PFSK-1 (cell line): ENCODE measurements at regions not wholly inside any gene's neighbourhood (a gene's known extent, or its start where the extent isn't known, plus 50 kb on each side); places are given as distances from the start of the nearest gene placed in this dataset.

ENCODE experiments used
- FOXP2 ChIP-seq: optimal IDR thresholded peaks from 2 replicates; pipeline ENCODE3; 2011; ENCODE audit warnings: borderline replicate concordance, control low read depth, inconsistent platforms; ENCODE audit not compliant: insufficient read depth; ENCODE audit errors: extremely low read length, extremely low read depth
- POLR2AphosphoS5 ChIP-seq: IDR thresholded peaks from 2 replicates; pipeline ENCODE4 v1.6.1; 2012; ENCODE audit warnings: low read depth, mild to moderate bottlenecking, control low read depth, low read length, moderate library complexity
- SIN3A ChIP-seq: IDR thresholded peaks from 2 replicates; pipeline ENCODE4 v1.6.1; 2012; ENCODE audit warnings: mild to moderate bottlenecking, low read length, moderate library complexity, borderline replicate concordance; ENCODE audit not compliant: insufficient read depth
- TAF1 ChIP-seq: IDR thresholded peaks from 2 replicates; pipeline ENCODE4 v1.6.1; 2012; ENCODE audit warnings: low read length, control low read depth, borderline replicate concordance; ENCODE audit not compliant: insufficient read depth
- TF ChIP-seq, protein P1 (sequence below), 2 experiments: IDR thresholded peaks; 2 replicates each; pipeline versions ENCODE4 v1.6.1 to v1.8.0; 2011 to 2012; ENCODE audit warnings: low read depth in 2 of 2, low read length in 2 of 2, control low read depth in 1 of 2, inconsistent platforms in 1 of 2, mild to moderate bottlenecking in 1 of 2, moderate library complexity in 1 of 2; ENCODE audit not compliant: insufficient read depth in 1 of 2

DNA sequence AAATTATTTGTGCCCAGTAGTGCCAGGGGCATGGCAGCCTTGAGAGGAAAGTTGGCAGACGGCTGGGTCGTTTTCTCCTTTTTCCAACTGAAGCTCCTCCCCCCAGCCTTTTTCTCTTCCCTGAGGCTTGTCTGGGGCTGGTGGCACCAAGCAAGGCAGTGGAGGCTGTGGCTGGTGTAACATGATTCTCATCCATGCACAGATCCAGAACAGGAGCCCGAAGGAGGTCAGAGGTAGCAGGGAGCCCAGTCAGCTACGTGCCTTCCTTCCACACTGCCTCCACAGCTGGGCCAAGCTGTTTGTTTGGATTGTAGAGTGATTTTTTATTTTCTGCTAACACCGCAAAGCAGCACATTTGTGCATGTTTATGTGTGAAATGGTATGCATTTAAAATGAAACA lies 170.3 kb upstream of the MGAT5 start:
- TF ChIP-seq TAF1, result no peak
- no peak for TF ChIP-seq SIN3A
- no peak for TF ChIP-seq FOXP2
- no peak for TF ChIP-seq POLR2AphosphoS5
- TF ChIP-seq, protein P1, sequence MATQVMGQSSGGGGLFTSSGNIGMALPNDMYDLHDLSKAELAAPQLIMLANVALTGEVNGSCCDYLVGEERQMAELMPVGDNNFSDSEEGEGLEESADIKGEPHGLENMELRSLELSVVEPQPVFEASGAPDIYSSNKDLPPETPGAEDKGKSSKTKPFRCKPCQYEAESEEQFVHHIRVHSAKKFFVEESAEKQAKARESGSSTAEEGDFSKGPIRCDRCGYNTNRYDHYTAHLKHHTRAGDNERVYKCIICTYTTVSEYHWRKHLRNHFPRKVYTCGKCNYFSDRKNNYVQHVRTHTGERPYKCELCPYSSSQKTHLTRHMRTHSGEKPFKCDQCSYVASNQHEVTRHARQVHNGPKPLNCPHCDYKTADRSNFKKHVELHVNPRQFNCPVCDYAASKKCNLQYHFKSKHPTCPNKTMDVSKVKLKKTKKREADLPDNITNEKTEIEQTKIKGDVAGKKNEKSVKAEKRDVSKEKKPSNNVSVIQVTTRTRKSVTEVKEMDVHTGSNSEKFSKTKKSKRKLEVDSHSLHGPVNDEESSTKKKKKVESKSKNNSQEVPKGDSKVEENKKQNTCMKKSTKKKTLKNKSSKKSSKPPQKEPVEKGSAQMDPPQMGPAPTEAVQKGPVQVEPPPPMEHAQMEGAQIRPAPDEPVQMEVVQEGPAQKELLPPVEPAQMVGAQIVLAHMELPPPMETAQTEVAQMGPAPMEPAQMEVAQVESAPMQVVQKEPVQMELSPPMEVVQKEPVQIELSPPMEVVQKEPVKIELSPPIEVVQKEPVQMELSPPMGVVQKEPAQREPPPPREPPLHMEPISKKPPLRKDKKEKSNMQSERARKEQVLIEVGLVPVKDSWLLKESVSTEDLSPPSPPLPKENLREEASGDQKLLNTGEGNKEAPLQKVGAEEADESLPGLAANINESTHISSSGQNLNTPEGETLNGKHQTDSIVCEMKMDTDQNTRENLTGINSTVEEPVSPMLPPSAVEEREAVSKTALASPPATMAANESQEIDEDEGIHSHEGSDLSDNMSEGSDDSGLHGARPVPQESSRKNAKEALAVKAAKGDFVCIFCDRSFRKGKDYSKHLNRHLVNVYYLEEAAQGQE (IDR thresholded peaks at IDR 0.05; ENCODE audit: insufficient read depth in 1 of 2, low read depth in 2 of 2, low read length in 2 of 2), result no peak

DNA sequence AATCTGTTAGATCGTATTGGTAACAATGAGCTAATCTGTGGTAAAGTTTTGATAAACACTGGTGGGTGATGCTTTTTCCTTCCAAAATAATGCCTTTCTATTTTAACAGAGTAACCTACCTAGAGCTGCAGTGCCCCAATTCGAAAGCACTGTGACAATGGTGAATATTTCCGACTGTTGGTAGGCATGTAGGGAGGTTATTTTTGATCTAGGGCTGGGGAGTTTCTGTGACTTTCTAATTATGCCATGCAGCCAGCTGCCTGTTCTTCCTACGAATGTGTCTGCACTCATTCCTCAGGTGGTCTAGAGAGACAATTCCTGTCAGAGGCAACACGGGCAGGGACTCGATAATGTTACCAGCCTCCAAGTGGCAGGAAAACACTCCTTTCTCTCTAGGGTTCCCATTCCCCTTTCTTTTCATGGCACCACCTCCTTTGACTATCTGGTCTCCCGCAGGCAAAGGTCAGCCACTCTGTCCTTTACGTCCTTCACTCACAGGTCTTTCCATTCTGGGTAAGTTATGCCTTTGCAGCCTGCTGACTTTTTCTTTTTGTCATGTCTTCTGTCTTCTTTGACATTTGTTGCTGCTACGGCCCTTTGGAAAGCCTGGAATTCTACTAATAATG lies 167.2 kb upstream of the MGAT5 start:
- TF ChIP-seq FOXP2, result no peak
- no peak for TF ChIP-seq TAF1
- TF ChIP-seq, protein P1 (IDR thresholded peaks at IDR 0.05; ENCODE audit: insufficient read depth in 1 of 2, low read depth in 2 of 2, low read length in 2 of 2), result no peak
- TF ChIP-seq POLR2AphosphoS5, result no peak
- no peak for TF ChIP-seq SIN3A

DNA sequence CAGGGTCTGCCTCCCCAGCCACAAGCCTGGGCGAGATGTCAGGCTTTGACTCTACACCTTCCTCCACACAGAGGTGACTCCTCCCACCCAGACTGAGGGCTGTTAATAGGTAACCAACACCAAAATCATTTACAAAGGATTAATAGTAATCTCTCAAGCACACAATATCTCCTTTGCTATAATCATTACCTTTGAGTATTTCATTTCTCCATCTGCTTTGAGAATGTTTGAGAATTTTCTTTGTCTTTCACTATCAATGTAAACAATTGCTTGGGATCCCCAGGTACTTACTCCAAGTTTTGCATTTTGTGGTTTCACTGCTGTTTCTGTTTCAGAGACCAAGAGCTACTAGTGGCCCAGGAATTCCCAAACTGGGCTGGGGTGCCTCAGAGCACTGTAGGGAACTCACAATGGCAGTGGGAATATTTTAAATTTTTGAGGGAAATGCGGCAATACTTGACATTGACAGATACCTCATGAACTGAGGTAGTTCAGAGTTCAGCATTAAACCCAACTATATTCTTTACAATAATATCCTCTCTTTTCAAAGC lies 166.4 kb upstream of the MGAT5 start:
- no peak for TF ChIP-seq POLR2AphosphoS5
- no peak for TF ChIP-seq FOXP2

DNA sequence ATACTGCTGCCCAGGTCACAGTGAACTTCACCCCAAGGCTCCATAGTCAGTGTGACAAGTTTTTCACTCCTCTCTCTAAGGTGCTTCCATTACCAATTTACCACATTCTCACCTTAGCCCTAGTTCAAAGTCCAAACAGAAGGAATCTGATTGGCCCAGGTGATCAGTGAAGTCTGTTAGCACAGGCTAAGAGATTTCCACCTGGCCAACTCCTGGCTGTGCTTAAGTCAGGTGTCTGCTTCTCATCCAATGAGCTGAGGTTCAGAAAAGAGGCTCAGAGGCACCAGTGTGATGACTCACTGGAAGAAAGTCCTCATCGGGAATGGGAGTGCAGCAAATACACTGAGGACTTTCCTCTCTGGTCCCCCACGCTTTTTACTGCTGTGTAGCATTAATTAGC lies 164.4 kb upstream of the MGAT5 start:
- no peak for TF ChIP-seq TAF1
- no peak for TF ChIP-seq SIN3A
- no peak for TF ChIP-seq POLR2AphosphoS5
- no peak for TF ChIP-seq FOXP2
- TF ChIP-seq, protein P1 (IDR thresholded peaks at IDR 0.05; ENCODE audit: insufficient read depth in 1 of 2, low read depth in 2 of 2, low read length in 2 of 2), result no peak

DNA sequence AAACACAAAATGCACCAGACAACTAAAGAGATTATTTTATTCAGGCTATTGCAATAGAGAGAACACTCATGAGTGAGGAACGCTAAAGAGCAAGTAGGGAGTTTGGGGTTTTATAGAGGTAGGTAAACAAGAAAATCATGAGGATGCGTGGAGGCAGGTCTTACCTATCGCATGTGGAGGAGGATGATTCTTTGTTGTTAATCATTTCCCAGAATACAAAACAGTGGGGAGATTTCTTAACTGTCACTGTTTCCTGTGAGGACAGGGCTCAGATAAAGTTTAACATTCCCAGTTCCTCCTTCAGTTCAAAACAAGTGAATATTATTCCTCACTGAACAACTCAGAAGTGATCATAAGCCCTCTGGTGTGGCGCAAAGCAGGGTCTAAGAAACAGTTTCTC lies 156.1 kb upstream of the MGAT5 start:
- TF ChIP-seq FOXP2, result no peak
- TF ChIP-seq, protein P1 (IDR thresholded peaks at IDR 0.05; ENCODE audit: insufficient read depth in 1 of 2, low read depth in 2 of 2, low read length in 2 of 2), result no peak
- no peak for TF ChIP-seq SIN3A
- TF ChIP-seq TAF1, result no peak
- TF ChIP-seq POLR2AphosphoS5, result no peak
